Skeletal muscle satellite cell (primary cell): ENCODE measurements at regions not wholly inside any gene's neighbourhood (a gene's known extent, or its start where the extent isn't known, plus 50 kb on each side); places are given as distances from the start of the nearest gene placed in this dataset.
"Not testable (repeated sequence)": the region's sequence is repeated elsewhere in the genome, so short reads cannot be mapped to it uniquely, and the experiment has no call there.

Experiments used
- H3K27me3 ChIP-seq: 2 replicates; pipeline ENCODE4 v1.7.0; 2013; ENCODE audit warnings: low read length; ENCODE audit not compliant: control insufficient read depth, insufficient read depth
- H3K36me3 ChIP-seq: 2 replicates; pipeline ENCODE4 v1.7.0; 2013; ENCODE audit warnings: mild to moderate bottlenecking, control low read depth, low read length; ENCODE audit not compliant: insufficient read depth
- H3K4me1 ChIP-seq: 2 replicates; pipeline ENCODE4 v1.7.0; 2013; ENCODE audit warnings: low read length; ENCODE audit not compliant: control insufficient read depth, insufficient read depth
- H3K4me2 ChIP-seq: 2 replicates; pipeline ENCODE4 v1.7.0; 2013; ENCODE audit warnings: mild to moderate bottlenecking, low read length
- H3K4me3 ChIP-seq: 2 replicates; pipeline ENCODE4 v1.7.0; 2013; ENCODE audit warnings: low read length
- H3K9ac ChIP-seq: 2 replicates; pipeline ENCODE4 v1.7.0; 2013; ENCODE audit warnings: mild to moderate bottlenecking, low read depth, low read length, moderate library complexity
- H3K9me3 ChIP-seq: replicated peaks from 2 replicates; pipeline ENCODE4 v1.7.0; 2013; ENCODE audit warnings: mild to moderate bottlenecking, control low read depth, low read length

- H3K4me3 ChIP-seq, H3K27me3 ChIP-seq, H3K4me2 ChIP-seq, H3K4me1 ChIP-seq, H3K36me3 ChIP-seq, H3K9ac ChIP-seq: not testable (repeated sequence)
- H3K9me3 ChIP-seq = peaks cover 46% of the 10 kb centered on the region
Observed at GRCh38 chr21:9014243-9014734, 1507.1 kb upstream of the TPTE start.

GRCh38 chr21:9015483-9016197 lies 1505.7 kb upstream of the TPTE start:
- not testable (repeated sequence) for H3K9ac ChIP-seq, H3K36me3 ChIP-seq, H3K4me1 ChIP-seq, H3K4me3 ChIP-seq, H3K27me3 ChIP-seq, H3K4me2 ChIP-seq
- H3K9me3 ChIP-seq = peaks cover 39% of the 10 kb centered on the region

- H3K4me2 ChIP-seq, H3K36me3 ChIP-seq, H3K4me1 ChIP-seq, H3K9ac ChIP-seq, H3K4me3 ChIP-seq, H3K27me3 ChIP-seq: not testable (repeated sequence)
- H3K9me3 ChIP-seq = peaks cover 26% of the 10 kb centered on the region
Observed at GRCh38 chr21:9017206-9017605, 1504.2 kb upstream of the TPTE start.

GRCh38 chr21:9018731-9019253 lies 1502.6 kb upstream of the TPTE start:
- H3K9me3 ChIP-seq = peaks cover 22% of the 10 kb centered on the region
- H3K4me3 ChIP-seq, H3K4me1 ChIP-seq, H3K36me3 ChIP-seq, H3K9ac ChIP-seq, H3K4me2 ChIP-seq, H3K27me3 ChIP-seq: not testable (repeated sequence)

GRCh38 chr21:9024006-9024767 lies 1497.2 kb upstream of the TPTE start:
- not testable (repeated sequence) for H3K27me3 ChIP-seq, H3K4me1 ChIP-seq, H3K4me2 ChIP-seq, H3K9ac ChIP-seq, H3K9me3 ChIP-seq, H3K4me3 ChIP-seq, H3K36me3 ChIP-seq

GRCh38 chr21:9026729-9027416 lies 1494.5 kb upstream of the TPTE start:
- not testable (repeated sequence) for H3K9ac ChIP-seq, H3K27me3 ChIP-seq, H3K4me3 ChIP-seq, H3K9me3 ChIP-seq, H3K36me3 ChIP-seq, H3K4me2 ChIP-seq, H3K4me1 ChIP-seq

- H3K4me1 ChIP-seq, H3K9me3 ChIP-seq, H3K4me3 ChIP-seq: not testable (repeated sequence)
Observed at GRCh38 chr21:9027417-9027800, 1494.0 kb upstream of the TPTE start.

GRCh38 chr21:9028624-9029431 lies 1492.6 kb upstream of the TPTE start:
- H3K36me3 ChIP-seq, H3K9ac ChIP-seq, H3K4me1 ChIP-seq, H3K4me3 ChIP-seq, H3K4me2 ChIP-seq, H3K9me3 ChIP-seq, H3K27me3 ChIP-seq: not testable (repeated sequence)

More at GRCh38 chr21:9027417-9027800, 1494.0 kb upstream of the TPTE start:
- H3K9ac ChIP-seq, H3K27me3 ChIP-seq, H3K36me3 ChIP-seq, H3K4me2 ChIP-seq: not testable (repeated sequence)

GRCh38 chr21:9030141-9030665 lies 1491.2 kb upstream of the TPTE start:
- H3K36me3 ChIP-seq, H3K9ac ChIP-seq, H3K4me1 ChIP-seq, H3K4me3 ChIP-seq, H3K27me3 ChIP-seq, H3K4me2 ChIP-seq, H3K9me3 ChIP-seq: not testable (repeated sequence)

GRCh38 chr21:9031482-9032374 lies 1489.7 kb upstream of the TPTE start:
- H3K36me3 ChIP-seq, H3K9me3 ChIP-seq, H3K4me3 ChIP-seq, H3K9ac ChIP-seq, H3K4me2 ChIP-seq, H3K4me1 ChIP-seq, H3K27me3 ChIP-seq: not testable (repeated sequence)
